Glutamatergic neuron (in vitro differentiated cells): ENCODE measurements at regions not wholly inside any gene's neighbourhood (a gene's known extent, or its start where the extent isn't known, plus 50 kb on each side); places are given as distances from the start of the nearest gene placed in this dataset.

ENCODE experiments used
- DNase-seq: peaks from one replicate; pipeline ENCODE4 v3.0.0; 2022
- H3K27ac Mint-ChIP-seq: one replicate; pipeline ENCODE4 v1.8.0; 2020; ENCODE audit warnings: mild to moderate bottlenecking, mixed read lengths, inconsistent platforms; ENCODE audit not compliant: unreplicated experiment
- H3K27me3 Mint-ChIP-seq: one replicate; pipeline ENCODE4 v1.8.0; 2020; ENCODE audit warnings: mild to moderate bottlenecking, moderate library complexity, mixed read lengths, inconsistent platforms; ENCODE audit not compliant: unreplicated experiment
- H3K36me3 Mint-ChIP-seq: one replicate; pipeline ENCODE4 v1.8.0; 2020; ENCODE audit warnings: mild to moderate bottlenecking, mixed read lengths, inconsistent platforms; ENCODE audit not compliant: unreplicated experiment
- H3K4me1 Mint-ChIP-seq: one replicate; pipeline ENCODE4 v1.8.0; 2020; ENCODE audit warnings: mild to moderate bottlenecking, low read depth, mixed read lengths, inconsistent platforms; ENCODE audit not compliant: unreplicated experiment
- H3K4me3 Mint-ChIP-seq: one replicate; pipeline ENCODE4 v1.8.0; 2020; ENCODE audit warnings: mild to moderate bottlenecking, mixed read lengths, inconsistent platforms; ENCODE audit not compliant: unreplicated experiment
- H3K9me3 Mint-ChIP-seq: one replicate; pipeline ENCODE4 v1.8.0; 2020; ENCODE audit warnings: mild to moderate bottlenecking, moderate library complexity, mixed read lengths, inconsistent platforms; ENCODE audit not compliant: unreplicated experiment
- TF ChIP-seq, protein P1 (sequence below): fragments of 200-600 bp; sonication (generic); IDR thresholded peaks from one replicate; pipeline ENCODE4 v1.5.0; 2021; ENCODE audit not compliant: partially characterized antibody, unreplicated experiment

DNA sequence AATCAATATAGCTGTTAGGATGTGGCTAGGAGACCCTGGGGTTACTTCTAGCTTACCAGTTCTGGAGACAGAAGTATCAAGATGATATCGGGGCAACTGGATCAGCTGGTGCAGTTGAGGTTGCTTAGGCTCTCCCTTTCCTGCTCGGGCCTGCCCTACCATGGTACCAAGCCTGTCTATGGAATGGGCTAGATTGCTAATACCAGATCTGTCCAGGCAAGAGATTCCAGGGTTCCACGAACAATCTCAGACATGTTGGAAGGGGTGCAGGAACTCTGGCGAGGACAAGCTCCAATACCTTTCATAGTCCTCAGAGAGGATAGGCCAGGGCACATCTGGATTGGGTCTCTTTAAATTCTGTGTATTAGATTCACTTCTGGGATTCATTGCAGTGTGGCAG is 53.8 kb downstream of the ADM start:
- Mint-ChIP-seq H3K27ac (no peak overlapping the region), H3K36me3 (peaks cover 8% of the 10 kb centered on the region), H3K4me3 (no peak overlapping the region), H3K9me3 (no peaks in the 10 kb centered on the region), H3K27me3 (no peaks in the 10 kb centered on the region), H3K4me1 (no peaks in the 10 kb centered on the region)
- DNase-seq, result no peak
- TF ChIP-seq, protein P1, sequence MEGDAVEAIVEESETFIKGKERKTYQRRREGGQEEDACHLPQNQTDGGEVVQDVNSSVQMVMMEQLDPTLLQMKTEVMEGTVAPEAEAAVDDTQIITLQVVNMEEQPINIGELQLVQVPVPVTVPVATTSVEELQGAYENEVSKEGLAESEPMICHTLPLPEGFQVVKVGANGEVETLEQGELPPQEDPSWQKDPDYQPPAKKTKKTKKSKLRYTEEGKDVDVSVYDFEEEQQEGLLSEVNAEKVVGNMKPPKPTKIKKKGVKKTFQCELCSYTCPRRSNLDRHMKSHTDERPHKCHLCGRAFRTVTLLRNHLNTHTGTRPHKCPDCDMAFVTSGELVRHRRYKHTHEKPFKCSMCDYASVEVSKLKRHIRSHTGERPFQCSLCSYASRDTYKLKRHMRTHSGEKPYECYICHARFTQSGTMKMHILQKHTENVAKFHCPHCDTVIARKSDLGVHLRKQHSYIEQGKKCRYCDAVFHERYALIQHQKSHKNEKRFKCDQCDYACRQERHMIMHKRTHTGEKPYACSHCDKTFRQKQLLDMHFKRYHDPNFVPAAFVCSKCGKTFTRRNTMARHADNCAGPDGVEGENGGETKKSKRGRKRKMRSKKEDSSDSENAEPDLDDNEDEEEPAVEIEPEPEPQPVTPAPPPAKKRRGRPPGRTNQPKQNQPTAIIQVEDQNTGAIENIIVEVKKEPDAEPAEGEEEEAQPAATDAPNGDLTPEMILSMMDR, result no peak

DNA sequence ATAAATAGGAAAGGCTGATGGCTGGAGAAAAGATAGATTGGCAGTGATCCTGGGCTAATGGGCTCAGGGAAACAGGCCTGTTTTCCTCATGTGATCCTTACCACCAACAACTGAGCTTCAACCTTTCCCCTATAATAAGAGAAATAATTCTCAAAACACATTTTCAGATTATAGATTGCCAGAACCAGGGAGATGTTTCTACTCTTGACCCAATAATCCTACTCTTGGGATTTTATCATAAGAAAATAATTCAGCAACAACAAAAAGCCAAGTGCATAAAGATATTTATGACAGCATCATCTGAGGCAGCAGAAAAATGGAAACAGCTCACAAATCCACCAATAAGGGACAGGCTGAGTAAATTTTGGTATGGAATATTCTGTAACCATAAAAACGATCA is 54.3 kb downstream of the ADM start:
- H3K4me1 Mint-ChIP-seq, result no peaks in the 10 kb centered on the region
- TF ChIP-seq, protein P1, result no peak
- H3K27ac Mint-ChIP-seq, result no peak overlapping the region
- no peaks in the 10 kb centered on the region for H3K9me3 Mint-ChIP-seq
- DNase-seq, result no peak
- H3K4me3 Mint-ChIP-seq, result no peak overlapping the region
- H3K36me3 Mint-ChIP-seq, result peaks cover 8% of the 10 kb centered on the region
- no peaks in the 10 kb centered on the region for H3K27me3 Mint-ChIP-seq

DNA sequence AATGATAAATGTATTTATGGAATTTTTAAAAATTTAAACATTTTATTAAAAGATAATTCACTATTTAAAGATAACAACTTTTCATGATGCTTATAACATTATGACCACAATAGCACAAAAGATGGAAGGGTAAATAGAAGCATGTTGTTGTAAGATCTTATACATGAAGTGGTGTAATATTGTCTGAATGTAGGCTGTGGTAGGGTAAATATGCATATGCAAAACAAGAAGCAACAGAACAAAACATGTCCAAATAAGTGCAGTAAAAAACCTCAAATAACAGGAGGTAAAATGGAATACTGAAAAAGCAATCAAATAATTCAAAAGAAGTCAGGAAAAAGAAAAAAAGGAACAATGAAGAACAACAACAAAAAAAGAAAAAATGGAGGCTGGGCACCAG is 56.0 kb downstream of the ADM start:
- TF ChIP-seq, protein P1, result no peak
- Mint-ChIP-seq H3K36me3 (peaks cover 8% of the 10 kb centered on the region), H3K4me1 (no peaks in the 10 kb centered on the region), H3K27ac (no peak overlapping the region), H3K27me3 (no peaks in the 10 kb centered on the region), H3K9me3 (no peaks in the 10 kb centered on the region), H3K4me3 (no peak overlapping the region)
- no peak for DNase-seq

DNA sequence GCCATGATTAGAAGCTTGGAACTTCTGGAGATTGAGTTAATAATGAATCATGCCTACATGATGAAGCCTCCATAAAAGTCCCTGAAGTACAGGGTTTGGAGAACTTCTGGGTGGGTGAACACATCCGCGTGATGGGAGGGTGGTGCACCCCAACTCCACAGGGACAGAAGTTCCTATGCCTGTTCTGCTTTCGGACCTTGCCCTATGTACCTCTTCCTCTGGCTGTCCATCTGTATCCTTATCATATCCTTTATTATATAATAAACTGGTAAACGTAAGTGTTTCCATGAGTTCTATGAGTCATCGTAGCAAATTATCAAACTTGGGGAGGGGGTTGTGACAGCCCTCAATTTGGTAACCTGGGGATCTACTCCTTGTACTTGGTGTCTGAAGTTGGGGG is 60.2 kb downstream of the ADM start:
- Mint-ChIP-seq H3K36me3 (peaks cover 10% of the 10 kb centered on the region), H3K4me1 (peaks cover 4% of the 10 kb centered on the region), H3K27ac (no peak overlapping the region), H3K4me3 (no peak overlapping the region), H3K27me3 (peaks cover 1% of the 10 kb centered on the region), H3K9me3 (peaks cover 3% of the 10 kb centered on the region)
- no peak for DNase-seq
- TF ChIP-seq, protein P1, result no peak

DNA sequence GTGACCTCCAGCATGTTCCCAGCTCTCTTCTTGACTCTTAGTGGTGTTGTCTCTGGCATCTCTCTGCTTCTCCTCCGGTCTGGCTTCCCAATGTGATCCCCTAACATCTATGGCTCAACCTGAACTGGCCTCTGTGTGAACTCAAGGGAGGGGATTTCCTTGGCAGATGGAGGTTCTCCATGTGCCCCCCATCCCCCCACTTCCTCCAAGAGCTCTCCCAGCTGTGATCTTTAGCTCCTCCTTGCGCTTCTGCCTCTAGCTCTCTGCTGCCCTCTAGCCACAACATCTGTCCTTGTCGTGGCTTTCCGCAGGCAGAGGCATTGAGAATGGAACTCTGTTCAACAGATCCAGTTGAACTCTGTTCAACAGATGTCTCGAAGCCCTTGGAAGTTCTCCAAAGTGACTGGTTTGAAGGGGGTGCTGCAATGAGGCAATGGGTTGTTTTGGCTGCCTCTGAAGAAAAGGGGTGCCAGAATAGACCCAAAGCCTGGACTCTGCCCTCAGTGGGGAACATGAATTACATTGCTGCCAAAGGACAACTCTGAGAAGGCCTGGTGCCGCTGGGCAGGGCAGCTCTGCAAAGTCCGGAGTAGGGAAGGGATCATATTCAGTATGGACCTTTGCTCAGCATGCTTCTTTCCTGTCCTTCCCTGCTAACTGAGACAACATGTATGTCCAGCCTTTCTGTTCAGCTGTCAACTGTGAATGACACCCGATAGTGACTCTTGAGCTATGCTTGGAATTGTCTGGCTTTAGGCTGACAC is 61.9 kb downstream of the ADM start:
- TF ChIP-seq, protein P1, result peak; percentile 64
- peaks cover 5% of the 10 kb centered on the region for H3K36me3 Mint-ChIP-seq
- peaks cover 4% of the 10 kb centered on the region for H3K4me1 Mint-ChIP-seq
- H3K9me3 Mint-ChIP-seq, result peaks cover 3% of the 10 kb centered on the region
- DNase-seq, result peak; percentile 64
- no peak overlapping the region for H3K27ac Mint-ChIP-seq
- H3K4me3 Mint-ChIP-seq, result no peak overlapping the region
- H3K27me3 Mint-ChIP-seq, result peaks cover 1% of the 10 kb centered on the region
